Fibroblast of pulmonary artery (primary cell): ENCODE measurements at regions not wholly inside any gene's neighbourhood (a gene's known extent, or its start where the extent isn't known, plus 50 kb on each side); places are given as distances from the start of the nearest gene placed in this dataset.

Source experiments
- DNase-seq: peaks from one replicate; pipeline ENCODE4 v3.0.0-alpha.2; 2010; ENCODE audit warnings: low read depth
- H3K4me3 ChIP-seq: replicated peaks from 2 replicates; pipeline ENCODE4 v1.5.1; 2011; ENCODE audit warnings: low read depth, mild to moderate bottlenecking, control low read depth, low read length, moderate library complexity
- CTCF ChIP-seq: IDR thresholded peaks from 2 replicates; pipeline ENCODE4 v1.5.1; 2011; ENCODE audit warnings: mild to moderate bottlenecking, control low read depth, low read length, inconsistent platforms; ENCODE audit errors: missing control alignments

- no peak for TF ChIP-seq CTCF
- H3K4me3 ChIP-seq: no peak overlapping the region
- DNase-seq: no peak
Measured at GRCh38 chr15:62878070-62878469, 164.5 kb upstream of the TPM1 start.

GRCh38 chr15:62879770-62880169, 162.8 kb upstream of the TPM1 start:
- DNase-seq: no peak
- H3K4me3 ChIP-seq: no peak overlapping the region
- TF ChIP-seq CTCF: no peak

GRCh38 chr15:62880278-62880677, 162.3 kb upstream of the TPM1 start:
- no peak overlapping the region for H3K4me3 ChIP-seq
- TF ChIP-seq CTCF: no peak
- DNase-seq: peak; percentile 52

- no peak for DNase-seq
- TF ChIP-seq CTCF: no peak
- no peak overlapping the region for H3K4me3 ChIP-seq
Measured at GRCh38 chr15:62881056-62881455, 161.5 kb upstream of the TPM1 start.

GRCh38 chr15:62883938-62884479, 158.5 kb upstream of the TPM1 start:
- no peak for DNase-seq
- H3K4me3 ChIP-seq: no peak overlapping the region
- TF ChIP-seq CTCF: no peak

GRCh38 chr15:62886431-62887071, 156.0 kb upstream of the TPM1 start:
- H3K4me3 ChIP-seq: no peak overlapping the region
- peak; percentile 48 for DNase-seq

More at GRCh38 chr15:62886431-62887071, 156.0 kb upstream of the TPM1 start:
- no peak for TF ChIP-seq CTCF
